T-cell (primary cell): ENCODE measurements at regions not wholly inside any gene's neighbourhood (a gene's known extent, or its start where the extent isn't known, plus 50 kb on each side); places are given as distances from the start of the nearest gene placed in this dataset.

Experiments used
- ATAC-seq, 4 experiments: fragments of 200-7000 bp in 3 of 4; fragments of 150-1000 bp in 1 of 4; cut with Tn5 transposase; replicated peaks in 1 of 4; 1 replicate in 3 of 4; 2 replicates in 1 of 4; pipeline ENCODE4 v1.10.0; 2021; ENCODE audit warnings: moderate library complexity in 3 of 4, mild to moderate bottlenecking in 2 of 4, moderate number of reproducible peaks in 1 of 4
- CTCF ChIA-PET, 2 donors: fragments of 300-600 bp; sonication (Branson Sonifier 250); formaldehyde crosslinking; loops; one replicate each; lab custom pipeline; 2022; ENCODE audit warnings: antibody characterized with exemption in 2 of 2; lab: Charles Lee
- POLR2A ChIA-PET, 2 donors: fragments of 300-600 bp; sonication (Branson Sonifier 250); formaldehyde crosslinking; loops; one replicate each; lab custom pipeline; 2022; ENCODE audit warnings: antibody characterized with exemption in 2 of 2; lab: Charles Lee
- DNase-seq, 35 experiments: peaks; one replicate each; pipeline versions ENCODE4 v3.0.0 to v3.0.0-alpha.2; 2013 to 2023
- H3K27ac ChIP-seq: one replicate; pipeline ENCODE4 v1.5.1; 2013; ENCODE audit warnings: low read length
- H3K27me3 ChIP-seq, 2 experiments: replicated peaks in 1 of 2; 1 replicate in 1 of 2; 2 replicates in 1 of 2; pipeline versions ENCODE4 v1.6.1 to v1.7.0; 2013; ENCODE audit warnings: low read length in 1 of 2, mixed read lengths in 1 of 2; ENCODE audit not compliant: control insufficient read depth in 2 of 2, insufficient read depth in 2 of 2; ENCODE audit errors: extremely low read depth in 1 of 2
- H3K36me3 ChIP-seq, 2 donors: 1 replicate in 1 of 2; 2 replicates in 1 of 2; pipeline versions ENCODE4 v1.6.1 to v1.7.0; 2013; ENCODE audit warnings: low read length in 1 of 2; ENCODE audit not compliant: control insufficient read depth in 2 of 2, insufficient read depth in 1 of 2; ENCODE audit errors: extremely low read depth in 1 of 2
- H3K4me1 ChIP-seq, 2 experiments: 1 replicate in 1 of 2; 2 replicates in 1 of 2; pipeline versions ENCODE4 v1.6.1 to v1.7.0; 2013; ENCODE audit warnings: low read length in 2 of 2, mixed read lengths in 1 of 2; ENCODE audit not compliant: insufficient read depth in 2 of 2, control insufficient read depth in 1 of 2; ENCODE audit errors: extremely low read depth in 1 of 2
- H3K4me3 ChIP-seq, 2 donors: 1 replicate in 1 of 2; 2 replicates in 1 of 2; pipeline versions ENCODE4 v1.5.1 to v1.7.0; 2013; ENCODE audit warnings: mild to moderate bottlenecking in 2 of 2, low read length in 1 of 2, moderate library complexity in 1 of 2; ENCODE audit not compliant: control insufficient read depth in 1 of 2; ENCODE audit errors: extremely low read depth in 1 of 2
- H3K9me3 ChIP-seq: 2 replicates; pipeline ENCODE4 v1.7.0; 2013
- H3K27ac Mint-ChIP-seq, 2 donors: one replicate each; pipeline ENCODE4 v1.8.0; 2020 to 2021; ENCODE audit warnings: mild to moderate bottlenecking in 2 of 2, mixed read lengths in 2 of 2
- H3K27me3 Mint-ChIP-seq, 2 donors: one replicate each; pipeline ENCODE4 v1.8.0; 2021 to 2022; ENCODE audit warnings: mixed read lengths in 2 of 2
- H3K36me3 Mint-ChIP-seq: one replicate; pipeline ENCODE4 v1.8.0; 2021; ENCODE audit warnings: mixed read lengths
- H3K4me1 Mint-ChIP-seq, 3 donors: one replicate each; pipeline ENCODE4 v1.8.0; 2020 to 2022; ENCODE audit warnings: mixed read lengths in 3 of 3, mild to moderate bottlenecking in 1 of 3
- H3K4me3 Mint-ChIP-seq, 3 donors: one replicate each; pipeline ENCODE4 v1.8.0; 2020 to 2022; ENCODE audit warnings: mild to moderate bottlenecking in 3 of 3, mixed read lengths in 3 of 3, moderate library complexity in 3 of 3
- H3K9me3 Mint-ChIP-seq, 3 donors: one replicate each; pipeline ENCODE4 v1.8.0; 2020 to 2022; ENCODE audit warnings: mixed read lengths in 3 of 3
- WGBS: methylation state at CpG from one replicate; pipeline ENCODE4 v1.1.5; 2013; ENCODE audit warnings: missing lambda C conversion rate; ENCODE audit not compliant: insufficient coverage; 5-methylcytosine and 5-hydroxymethylcytosine counted together

- no peaks in the 10 kb centered on the region for H3K36me3 Mint-ChIP-seq
- no peaks in the 10 kb centered on the region for H3K4me1 ChIP-seq
- ATAC-seq (no peak), DNase-seq (no peak)
- 40% methylated on average over 1 of the region's 3 CpGs for WGBS
- POLR2A ChIA-PET: no interaction called here
- no peaks in the 10 kb centered on the region for H3K9me3 Mint-ChIP-seq
- H3K4me3 Mint-ChIP-seq: no peak overlapping the region
- H3K27ac ChIP-seq: no peak overlapping the region
- H3K27me3 Mint-ChIP-seq: peaks cover 19 to 22% of the 10 kb centered on the region in 2 donors
- no peak overlapping the region for H3K4me3 ChIP-seq
- H3K27ac Mint-ChIP-seq: no peak overlapping the region
- peaks cover 2 to 7% (median 6%) of the 10 kb centered on the region in 3 donors for H3K4me1 Mint-ChIP-seq
- H3K36me3 ChIP-seq: no peaks in the 10 kb centered on the region
- no peaks in the 10 kb centered on the region for H3K9me3 ChIP-seq
- peaks cover 0 to 3% of the 10 kb centered on the region in 2 experiments for H3K27me3 ChIP-seq
- CTCF ChIA-PET: no interaction called here
Measured at GRCh38 chr1:203934651-203935050, 73.3 kb downstream of the SNRPE start.

GRCh38 chr1:203935321-203935720 lies 73.9 kb downstream of the SNRPE start:
- H3K4me1 ChIP-seq: no peaks in the 10 kb centered on the region
- no peak overlapping the region for H3K4me3 ChIP-seq
- Mint-ChIP-seq H3K4me3 (no peak overlapping the region), H3K4me1 (peaks cover 0 to 6% (median 3%) of the 10 kb centered on the region in 3 donors), H3K36me3 (no peaks in the 10 kb centered on the region), H3K9me3 (no peaks in the 10 kb centered on the region), H3K27me3 (peaks cover 17 to 22% of the 10 kb centered on the region in 2 donors), H3K27ac (no peak overlapping the region)
- ChIA-PET CTCF (no interaction called here), POLR2A (no interaction called here)
- no peaks in the 10 kb centered on the region for H3K9me3 ChIP-seq
- no peaks in the 10 kb centered on the region for H3K36me3 ChIP-seq
- ATAC-seq: no peak
- H3K27ac ChIP-seq: no peak overlapping the region
- peaks cover 0 to 3% of the 10 kb centered on the region in 2 experiments for H3K27me3 ChIP-seq
- 29% methylated on average over 1 of the region's 2 CpGs for WGBS
- no peak for DNase-seq

DNA sequence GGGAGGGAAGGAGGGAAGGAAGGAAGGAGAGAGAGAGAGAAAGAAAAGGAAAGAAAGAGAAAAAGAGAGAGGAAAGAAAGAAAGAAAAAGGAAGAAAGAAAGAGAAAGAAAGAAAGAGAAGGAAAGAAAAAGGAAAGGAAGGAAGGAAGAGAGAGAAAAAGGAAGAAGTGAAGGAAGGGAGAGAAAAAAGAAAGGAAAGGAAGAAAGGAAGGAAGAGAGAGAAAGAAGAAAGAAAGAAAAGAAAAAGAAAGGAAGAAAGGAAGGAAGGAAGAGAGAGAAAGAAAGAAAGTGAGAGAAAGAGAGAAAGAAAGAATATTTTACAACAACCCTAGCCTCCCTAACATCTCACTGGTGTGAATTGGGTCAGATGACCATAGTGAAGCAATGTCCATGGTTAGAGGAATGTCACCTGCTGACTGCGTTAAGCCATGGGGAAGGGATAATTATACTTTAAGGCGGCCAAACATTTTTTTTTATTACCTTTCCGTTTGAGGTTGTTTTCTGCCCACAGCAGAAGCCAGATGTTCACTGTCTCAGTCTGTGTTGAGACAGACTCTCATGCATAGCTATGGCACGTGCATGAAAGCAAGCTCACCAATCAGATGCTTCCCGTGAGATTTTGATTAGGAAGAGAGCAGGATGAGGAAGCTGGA lies 76.4 kb downstream of the SNRPE start:
- peaks cover 0 to 3% of the 10 kb centered on the region in 2 experiments for H3K27me3 ChIP-seq
- ATAC-seq (no peak), DNase-seq (no peak)
- CTCF ChIA-PET: no interaction called here
- H3K9me3 Mint-ChIP-seq: no peaks in the 10 kb centered on the region
- H3K4me1 ChIP-seq: no peaks in the 10 kb centered on the region
- no peak overlapping the region for H3K4me3 Mint-ChIP-seq
- H3K27me3 Mint-ChIP-seq: peaks cover 21 to 24% of the 10 kb centered on the region in 2 donors
- peaks cover 0 to 6% (median 0%) of the 10 kb centered on the region in 3 donors for H3K4me1 Mint-ChIP-seq
- H3K36me3 Mint-ChIP-seq: no peaks in the 10 kb centered on the region
- 66% methylated on average over 4 of the region's 5 CpGs for WGBS
- H3K36me3 ChIP-seq: no peaks in the 10 kb centered on the region
- H3K9me3 ChIP-seq: no peaks in the 10 kb centered on the region
- no peak overlapping the region for H3K4me3 ChIP-seq
- no peak overlapping the region for H3K27ac Mint-ChIP-seq
- H3K27ac ChIP-seq: no peak overlapping the region
- POLR2A ChIA-PET: no interaction called here

DNA sequence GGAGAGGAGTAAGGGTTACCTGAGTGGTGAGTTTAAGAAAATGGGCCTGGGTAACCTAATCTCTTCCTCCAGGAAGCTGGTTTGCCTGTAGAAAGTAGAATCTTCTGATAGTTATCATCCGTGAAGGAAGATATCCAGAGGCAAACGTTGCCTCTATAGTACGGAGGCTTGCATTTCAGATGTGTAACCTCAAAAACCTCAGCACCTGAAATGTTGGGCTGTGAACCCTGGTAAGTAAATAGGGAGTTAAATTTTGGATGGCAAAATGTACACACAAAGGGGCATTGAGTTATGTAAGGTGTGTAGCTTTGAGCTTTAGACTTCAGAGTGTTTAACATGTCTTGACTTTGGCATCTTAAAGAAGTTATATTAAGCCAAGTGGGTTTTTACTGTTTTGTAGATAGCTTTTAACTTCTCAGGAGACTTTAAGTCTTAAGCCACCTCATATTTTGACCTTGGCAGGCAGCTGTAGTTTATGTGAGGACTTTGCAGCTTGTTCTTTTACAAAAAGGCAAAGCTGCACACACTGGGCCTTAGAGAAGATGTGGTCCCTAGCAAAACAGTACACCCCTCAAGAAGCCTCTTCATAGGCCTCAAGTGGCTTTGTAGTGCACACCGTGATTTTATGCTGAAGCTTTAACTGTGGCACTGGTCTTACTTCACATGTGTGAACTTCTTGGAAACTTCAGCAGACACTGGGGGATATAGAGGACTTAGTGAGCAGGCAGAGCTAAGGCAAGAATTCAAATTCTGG lies 83.4 kb downstream of the SNRPE start:
- Mint-ChIP-seq H3K4me3 (no peak overlapping the region), H3K27ac (no peak overlapping the region), H3K4me1 (no peaks in the 10 kb centered on the region), H3K27me3 (peaks cover 6 to 8% of the 10 kb centered on the region in 2 donors), H3K36me3 (no peaks in the 10 kb centered on the region), H3K9me3 (no peaks in the 10 kb centered on the region)
- 29% methylated on average over 2 of the region's 4 CpGs for WGBS
- Histone ChIP-seq H3K27me3 (no peaks in the 10 kb centered on the region), H3K36me3 (no peaks in the 10 kb centered on the region), H3K27ac (no peak overlapping the region), H3K4me1 (no peaks in the 10 kb centered on the region), H3K9me3 (no peaks in the 10 kb centered on the region), H3K4me3 (no peak overlapping the region)
- ChIA-PET POLR2A (no interaction called here), CTCF (no interaction called here)
- DNase-seq: no peak
- no peak for ATAC-seq

GRCh38 chr1:203954293-203954692 lies 92.9 kb downstream of the SNRPE start:
- no peak overlapping the region for H3K27ac ChIP-seq
- H3K36me3 ChIP-seq: no peaks in the 10 kb centered on the region
- ChIA-PET POLR2A (no interaction called here), CTCF (no interaction called here)
- Mint-ChIP-seq H3K27ac (no peak overlapping the region), H3K4me1 (no peaks in the 10 kb centered on the region), H3K27me3 (peaks cover 19 to 24% of the 10 kb centered on the region in 2 donors), H3K4me3 (no peak overlapping the region), H3K36me3 (no peaks in the 10 kb centered on the region), H3K9me3 (peaks cover 10 to 24% (median 16%) of the 10 kb centered on the region in 3 donors)
- DNase-seq: no peak
- no peaks in the 10 kb centered on the region for H3K4me1 ChIP-seq
- H3K4me3 ChIP-seq: no peak overlapping the region
- no peaks in the 10 kb centered on the region for H3K9me3 ChIP-seq
- ATAC-seq: no peak
- H3K27me3 ChIP-seq: peaks cover 0 to 15% of the 10 kb centered on the region in 2 experiments
- WGBS: 87% methylated on average over 5 of the region's 5 CpGs

- POLR2A ChIA-PET: no interaction called here
- Mint-ChIP-seq H3K27me3 (peaks cover 19 to 24% of the 10 kb centered on the region in 2 donors), H3K36me3 (no peaks in the 10 kb centered on the region), H3K4me1 (no peaks in the 10 kb centered on the region), H3K9me3 (peaks cover 10 to 24% (median 16%) of the 10 kb centered on the region in 3 donors), H3K27ac (no peak overlapping the region), H3K4me3 (no peak overlapping the region)
- Histone ChIP-seq H3K27me3 (peaks cover 0 to 15% of the 10 kb centered on the region in 2 experiments), H3K36me3 (no peaks in the 10 kb centered on the region), H3K4me3 (no peak overlapping the region), H3K27ac (no peak overlapping the region), H3K9me3 (no peaks in the 10 kb centered on the region), H3K4me1 (no peaks in the 10 kb centered on the region)
- 79% methylated on average over 3 of the region's 5 CpGs for WGBS
- ATAC-seq: no peak
- CTCF ChIA-PET: no interaction called here
- DNase-seq: peak in 2 of 35 experiments; percentile 1 to 10
Measured at GRCh38 chr1:203954788-203955552, 93.6 kb downstream of the SNRPE start.
